H1 (cell line): ENCODE measurements at regions not wholly inside any gene's neighbourhood (a gene's known extent, or its start where the extent isn't known, plus 50 kb on each side); places are given as distances from the start of the nearest gene placed in this dataset.

Experiments
- CTCF ChIA-PET: fragments of 300-600 bp; sonication (Branson Sonifier 250); formaldehyde crosslinking; loops from one replicate; lab custom pipeline; 2021; ENCODE audit not compliant: partially characterized antibody; lab: Charles Lee
- POLR2A ChIA-PET: fragments of 300-600 bp; sonication (Branson Sonifier 250); formaldehyde crosslinking; loops from one replicate; lab custom pipeline; 2021; ENCODE audit warnings: inconsistent platforms; ENCODE audit not compliant: partially characterized antibody; lab: Charles Lee
- DNase-seq, 2 experiments: peaks; one replicate each; pipeline versions ENCODE4 v3.0.0 to v3.0.0-alpha.2; 2010 to 2022; ENCODE audit warnings: low spot score in 2 of 2, low read depth in 1 of 2, mixed read lengths in 1 of 2
- FAIRE-seq: peaks from 2 replicates; lab custom pipeline; 2011; peaks lifted over from hg19 to GRCh38; lab: Jason Lieb, UNC
- H2AFZ ChIP-seq: 2 replicates; pipeline ENCODE4 v1.8.1; 2012; ENCODE audit warnings: low read length, inconsistent platforms
- H2AK5ac ChIP-seq: 2 replicates; pipeline ENCODE4 v1.6.1; 2013; ENCODE audit warnings: low read depth, low read length
- H2BK120ac ChIP-seq: replicated peaks from 2 replicates; pipeline ENCODE3; 2013; ENCODE audit warnings: low read depth, low read length, inconsistent platforms
- H2BK12ac ChIP-seq: 2 replicates; pipeline ENCODE4 v1.6.1; 2013; ENCODE audit warnings: low read depth, low read length
- H2BK15ac ChIP-seq: 2 replicates; pipeline ENCODE4 v1.6.1; 2013; ENCODE audit warnings: low read length
- H2BK20ac ChIP-seq: 2 replicates; pipeline ENCODE4 v1.6.1; 2013; ENCODE audit warnings: low read length
- H2BK5ac ChIP-seq: 2 replicates; pipeline ENCODE4 v1.6.1; 2013; ENCODE audit warnings: low read depth, low read length
- H3K14ac ChIP-seq: 2 replicates; pipeline ENCODE4 v1.6.1; 2013; ENCODE audit warnings: inconsistent platforms; ENCODE audit not compliant: insufficient read length
- H3K18ac ChIP-seq: 2 replicates; pipeline ENCODE4 v1.6.1; 2013; ENCODE audit warnings: low read length; ENCODE audit errors: extremely low read depth
- H3K23ac ChIP-seq: 2 replicates; pipeline ENCODE4 v1.6.1; 2013; ENCODE audit warnings: inconsistent platforms; ENCODE audit not compliant: insufficient read length
- H3K23me2 ChIP-seq: 2 replicates; pipeline ENCODE4 v1.6.1; 2013; ENCODE audit warnings: low read depth, low read length
- H3K27ac ChIP-seq: 2 replicates; pipeline ENCODE4 v1.6.1; 2011; ENCODE audit warnings: low read depth, low read length, inconsistent platforms
- H3K27me3 ChIP-seq, 4 experiments: replicated peaks in 1 of 4; 1 replicate in 1 of 4; 2 replicates in 3 of 4; pipeline versions ENCODE4 v1.6.1 to v1.8.1; 2011 to 2013; ENCODE audit warnings: low read length in 3 of 4, mild to moderate bottlenecking in 3 of 4, inconsistent platforms in 2 of 4, mixed read lengths in 2 of 4, moderate library complexity in 1 of 4; ENCODE audit not compliant: control insufficient read depth in 3 of 4, insufficient read depth in 3 of 4; ENCODE audit errors: extremely low read depth in 1 of 4
- H3K36me3 ChIP-seq, 4 experiments: 2 replicates each; pipeline versions ENCODE4 v1.6.1 to v1.8.1; 2011 to 2013; ENCODE audit warnings: mild to moderate bottlenecking in 4 of 4, low read length in 3 of 4, moderate library complexity in 2 of 4, control low read depth in 1 of 4, inconsistent platforms in 1 of 4; ENCODE audit not compliant: insufficient read depth in 4 of 4, control insufficient read depth in 2 of 4
- H3K4ac ChIP-seq: replicated peaks from 2 replicates; pipeline ENCODE3; 2013; ENCODE audit warnings: low read length, low read depth, mixed read lengths, inconsistent platforms; ENCODE audit not compliant: insufficient read length
- H3K4me1 ChIP-seq, 4 experiments: replicated peaks in 1 of 4; 1 replicate in 1 of 4; 2 replicates in 3 of 4; pipeline versions ENCODE4 v1.6.1 to v1.8.1; 2011 to 2013; ENCODE audit warnings: low read length in 3 of 4, inconsistent platforms in 2 of 4, mixed read lengths in 1 of 4; ENCODE audit not compliant: insufficient read depth in 4 of 4, control insufficient read depth in 3 of 4
- H3K4me2 ChIP-seq, 2 experiments: 2 replicates each; pipeline versions ENCODE4 v1.6.1 to v1.8.1; 2011 to 2013; ENCODE audit warnings: low read depth in 2 of 2, low read length in 2 of 2, control low read depth in 1 of 2, inconsistent platforms in 1 of 2, mild to moderate bottlenecking in 1 of 2; ENCODE audit not compliant: insufficient read depth in 1 of 2
- H3K4me3 ChIP-seq, 4 experiments: fragments of 200-600, 300-600 bp in 1 of 4; sonication (generic), shearing (Covaris generic), sonication (Bioruptor Twin) in 1 of 4; 2 replicates each; pipeline versions ENCODE4 v1.5.1 to v1.8.1; 2011 to 2016; ENCODE audit warnings: low read length in 4 of 4, low read depth in 3 of 4, control low read depth in 2 of 4, inconsistent platforms in 2 of 4, mild to moderate bottlenecking in 2 of 4, mixed read lengths in 1 of 4, moderate library complexity in 1 of 4; ENCODE audit not compliant: insufficient read depth in 2 of 4; ENCODE audit errors: extremely low read depth in 1 of 4
- H3K56ac ChIP-seq: replicated peaks from 2 replicates; pipeline ENCODE3; 2013; ENCODE audit warnings: low read depth, mild to moderate bottlenecking, mixed read lengths, low read length, inconsistent platforms; ENCODE audit not compliant: insufficient read length
- H3K79me1 ChIP-seq: 2 replicates; pipeline ENCODE4 v1.6.1; 2013; ENCODE audit warnings: low read depth, low read length, control low read depth
- H3K79me2 ChIP-seq, 2 experiments: 2 replicates each; pipeline versions ENCODE4 v1.6.1 to v1.8.1; 2012 to 2013; ENCODE audit warnings: low read length in 2 of 2, mild to moderate bottlenecking in 2 of 2, inconsistent platforms in 1 of 2; ENCODE audit not compliant: insufficient read depth in 2 of 2, control insufficient read depth in 1 of 2
- H3K9ac ChIP-seq, 4 experiments: replicated peaks in 1 of 4; 1 replicate in 1 of 4; 2 replicates in 3 of 4; pipeline versions ENCODE4 v1.6.1 to v1.8.1; 2011 to 2013; ENCODE audit warnings: low read depth in 3 of 4, low read length in 3 of 4, control low read depth in 2 of 4, mild to moderate bottlenecking in 2 of 4, moderate library complexity in 2 of 4, inconsistent platforms in 1 of 4; ENCODE audit errors: extremely low read depth in 1 of 4
- H3K9me3 ChIP-seq, 2 experiments: 2 replicates each; pipeline versions ENCODE4 v1.6.1 to v1.8.1; 2012 to 2013; ENCODE audit warnings: mild to moderate bottlenecking in 2 of 2, moderate library complexity in 2 of 2, control low read depth in 1 of 2, inconsistent platforms in 1 of 2, low read depth in 1 of 2, low read length in 1 of 2, mixed read lengths in 1 of 2; ENCODE audit not compliant: insufficient read depth in 2 of 2
- H4K20me1 ChIP-seq, 2 experiments: replicated peaks in 1 of 2; 2 replicates each; pipeline versions ENCODE3 to v1.8.1; 2011 to 2013; ENCODE audit warnings: inconsistent platforms in 2 of 2, low read length in 2 of 2, mild to moderate bottlenecking in 1 of 2; ENCODE audit not compliant: insufficient read depth in 2 of 2, control insufficient read depth in 1 of 2
- H4K5ac ChIP-seq: 2 replicates; pipeline ENCODE4 v1.6.1; 2013; ENCODE audit warnings: low read length, low read depth, mixed read lengths, inconsistent platforms; ENCODE audit not compliant: insufficient read length
- H4K8ac ChIP-seq: 2 replicates; pipeline ENCODE4 v1.8.0; 2013; ENCODE audit warnings: mild to moderate bottlenecking, moderate library complexity, low read length, inconsistent platforms; ENCODE audit not compliant: insufficient read depth; ENCODE audit errors: extremely low read depth
- H4K91ac ChIP-seq: replicated peaks from 2 replicates; pipeline ENCODE3; 2013; ENCODE audit warnings: low read length, mixed read lengths, inconsistent platforms; ENCODE audit not compliant: insufficient read length
- CEBPB ChIP-seq: IDR thresholded peaks from 2 replicates; pipeline ENCODE4 v1.6.1; 2012; ENCODE audit warnings: low read depth, low read length
- CHD2 ChIP-seq: IDR thresholded peaks from 2 replicates; pipeline ENCODE4 v1.6.1; 2012; ENCODE audit warnings: low read length, improper control_type of control experiment
- CTBP2 ChIP-seq: IDR thresholded peaks from 2 replicates; pipeline ENCODE4 v1.7.0; 2011; ENCODE audit warnings: borderline replicate concordance, mild to moderate bottlenecking, moderate library complexity, mixed read lengths, low read length; ENCODE audit not compliant: insufficient read depth, insufficient read length
- KDM1A ChIP-seq: fragments of 200-600, 300-600 bp; sonication (generic); IDR thresholded peaks from 2 replicates; pipeline ENCODE4 v1.7.1; 2016; ENCODE audit warnings: mild to moderate bottlenecking, low read length, borderline replicate concordance
- NRF1 ChIP-seq: IDR thresholded peaks from 2 replicates; pipeline ENCODE4 v1.6.1; 2011; ENCODE audit warnings: mild to moderate bottlenecking, low read depth, low read length, improper control_type of control experiment
- RNF2 ChIP-seq: fragments of 200-900, 300-1000 bp; sonication (generic); IDR thresholded peaks from 2 replicates; pipeline ENCODE4 v1.7.1; 2016; ENCODE audit warnings: borderline replicate concordance, low read depth, mild to moderate bottlenecking, antibody characterized with exemption, low read length; ENCODE audit not compliant: poor library complexity, severe bottlenecking; ENCODE audit errors: missing control alignments
- SIN3A ChIP-seq, 2 experiments: IDR thresholded peaks in 1 of 2; conservative IDR thresholded peaks in 1 of 2; 2 replicates each; pipeline ENCODE4 v1.6.1; 2011 to 2012; ENCODE audit warnings: low read length in 2 of 2, improper control_type of control experiment in 1 of 2, low read depth in 1 of 2, mild to moderate bottlenecking in 1 of 2
- SIRT6 ChIP-seq: IDR thresholded peaks from one replicate; pipeline ENCODE4 v1.7.1; 2012; ENCODE audit warnings: low read length, inconsistent platforms
- SIX5 ChIP-seq: IDR thresholded peaks from 2 replicates; pipeline ENCODE4 v1.6.1; 2011; ENCODE audit warnings: mild to moderate bottlenecking, low read depth, low read length
- SRF ChIP-seq: IDR thresholded peaks from 2 replicates; pipeline ENCODE4 v1.6.1; 2011; ENCODE audit warnings: mild to moderate bottlenecking, low read depth, low read length, moderate library complexity
- SUZ12 ChIP-seq: fragments of 200-600 bp; sonication (generic); IDR thresholded peaks from 2 replicates; pipeline ENCODE4 v1.6.1; 2012; ENCODE audit warnings: mild to moderate bottlenecking, inconsistent platforms, low read length, moderate library complexity, mixed read lengths
- TAF1 ChIP-seq: IDR thresholded peaks from 2 replicates; pipeline ENCODE4 v1.6.1; 2011; ENCODE audit warnings: mild to moderate bottlenecking, low read depth, low read length
- YY1 ChIP-seq: IDR thresholded peaks from 2 replicates; pipeline ENCODE4 v1.6.1; 2011; ENCODE audit warnings: low read depth, mild to moderate bottlenecking, low read length
- WGBS, 2 experiments: shearing (Covaris generic) in 1 of 2; methylation state at CpG; one replicate each; pipeline versions ENCODE4 v1.1.6 to v1.1.7; 2013 to 2015; ENCODE audit warnings: low lambda C conversion rate in 2 of 2, mixed read lengths in 2 of 2, inconsistent platforms in 1 of 2, low coverage in 1 of 2, missing lambda C conversion rate in 1 of 2; ENCODE audit not compliant: insufficient replicate concordance in 2 of 2, insufficient coverage in 1 of 2, insufficient read length in 1 of 2; ENCODE audit errors: extremely low coverage in 1 of 2, missing lambda C conversion rate in 1 of 2; 5-methylcytosine and 5-hydroxymethylcytosine counted together

DNA sequence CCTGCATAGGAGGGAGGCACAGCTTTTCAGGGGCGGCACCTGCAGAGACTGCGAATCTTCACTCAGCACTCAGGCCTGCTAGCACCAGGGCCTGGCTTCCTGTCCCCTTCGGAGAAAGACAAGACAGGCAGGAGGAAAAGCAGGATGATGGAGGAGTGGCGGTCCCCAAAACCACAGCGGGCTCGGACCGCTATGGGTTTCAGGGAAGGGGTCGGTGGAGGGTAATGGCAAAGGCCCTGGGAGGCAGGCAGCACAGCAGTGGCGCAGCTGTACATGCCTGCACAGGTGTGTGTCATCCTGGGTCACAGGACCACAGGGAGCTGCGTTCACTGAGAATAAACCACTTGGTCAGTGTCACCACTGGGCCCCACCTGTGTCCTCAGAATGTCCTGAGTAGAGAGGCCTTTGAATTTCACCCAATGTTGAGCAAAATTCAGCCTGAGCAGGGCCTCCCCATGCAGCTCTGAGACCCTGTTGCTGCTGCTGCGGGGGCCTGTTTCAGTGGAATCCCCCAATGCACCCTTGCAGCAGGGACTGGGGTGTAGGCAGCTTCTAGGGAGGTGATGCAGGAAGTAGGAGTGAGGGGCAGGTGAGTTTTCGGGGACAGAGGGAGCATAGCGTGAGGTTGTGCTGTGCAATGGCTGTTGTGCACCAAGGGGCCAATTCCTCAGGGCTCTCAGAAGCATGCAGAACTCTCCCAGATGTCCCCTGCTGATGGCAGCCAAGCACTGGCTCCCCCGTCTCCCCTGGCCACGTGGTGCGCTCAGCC, 90.6 kb upstream of the PPP2R2D start:
- POLR2A ChIA-PET: no interaction called here
- Histone ChIP-seq H3K23me2 (no peaks in the 10 kb centered on the region; the same call in 1 of the 2 replicates), H3K9me3 (no peaks in the 10 kb centered on the region), H4K5ac (no peak overlapping the region), H3K9ac (no peak overlapping the region), H3K23ac (no peak overlapping the region), H2BK5ac (no peak overlapping the region), H3K27ac (no peak overlapping the region), H2AFZ (no peak overlapping the region), H3K4me3 (no peak overlapping the region), H2BK12ac (0 out of 2 replicates have a peak overlapping the region, but pooled peaks have one; percentile 17), H3K4ac (no peak overlapping the region), H2BK15ac (no peak overlapping the region), H2BK20ac (no peak overlapping the region), H2AK5ac (no peak overlapping the region), H4K8ac (peak overlapping the region; percentile 77), H3K27me3 (no peaks in the 10 kb centered on the region; a peak in 1 of 7 replicates), H4K20me1 (peaks cover 0 to 2% of the 10 kb centered on the region in 2 experiments), H2BK120ac (no peak overlapping the region), H4K91ac (peak overlapping the region; percentile 30), H3K4me2 (no peak overlapping the region), H3K56ac (no peak overlapping the region), H3K79me1 (no peaks in the 10 kb centered on the region), H3K18ac (peak overlapping the region; percentile 48; the same call in 1 of the 2 replicates), H3K4me1 (peaks cover 0 to 7% (median 1%) of the 10 kb centered on the region in 4 experiments; a peak in 3 of 7 replicates), H3K14ac (no peak overlapping the region), H3K79me2 (no peaks in the 10 kb centered on the region), H3K36me3 (no peaks in the 10 kb centered on the region)
- DNase-seq: peak in 1 of 2 experiments; percentile 35
- FAIRE-seq: no peak
- WGBS, 2 experiments: 88% methylated on average over 13 of the region's 16 CpGs; no CpG with 5 or more reads in 1 of the 2 experiments
- CTCF ChIA-PET: interaction anchor here (2.5 kb wide), 1 partner anchor 23 kb away, joined by 8 read pairs; no protein-coding TSS in a partner anchor
- TF ChIP-seq SUZ12 (no peak), SIX5 (no peak), SIN3A (conservative IDR thresholded peaks at IDR 0.05 in 1 of 2, IDR thresholded peaks at IDR 0.05 in 1 of 2; ENCODE audit: low read depth in 1 of 2, low read length in 2 of 2) (no peak), SRF (no peak), CEBPB (no peak), TAF1 (no peak), YY1 (no peak), SIRT6 (no peak), CHD2 (no peak), KDM1A (no peak), RNF2 (no peak), CTBP2 (no peak), NRF1 (no peak)
